ENCODE measurements at regions not wholly inside any gene's neighbourhood (a gene's known extent, or its start where the extent isn't known, plus 50 kb on each side); places are given as distances from the start of the nearest gene placed in this dataset.

DNA sequence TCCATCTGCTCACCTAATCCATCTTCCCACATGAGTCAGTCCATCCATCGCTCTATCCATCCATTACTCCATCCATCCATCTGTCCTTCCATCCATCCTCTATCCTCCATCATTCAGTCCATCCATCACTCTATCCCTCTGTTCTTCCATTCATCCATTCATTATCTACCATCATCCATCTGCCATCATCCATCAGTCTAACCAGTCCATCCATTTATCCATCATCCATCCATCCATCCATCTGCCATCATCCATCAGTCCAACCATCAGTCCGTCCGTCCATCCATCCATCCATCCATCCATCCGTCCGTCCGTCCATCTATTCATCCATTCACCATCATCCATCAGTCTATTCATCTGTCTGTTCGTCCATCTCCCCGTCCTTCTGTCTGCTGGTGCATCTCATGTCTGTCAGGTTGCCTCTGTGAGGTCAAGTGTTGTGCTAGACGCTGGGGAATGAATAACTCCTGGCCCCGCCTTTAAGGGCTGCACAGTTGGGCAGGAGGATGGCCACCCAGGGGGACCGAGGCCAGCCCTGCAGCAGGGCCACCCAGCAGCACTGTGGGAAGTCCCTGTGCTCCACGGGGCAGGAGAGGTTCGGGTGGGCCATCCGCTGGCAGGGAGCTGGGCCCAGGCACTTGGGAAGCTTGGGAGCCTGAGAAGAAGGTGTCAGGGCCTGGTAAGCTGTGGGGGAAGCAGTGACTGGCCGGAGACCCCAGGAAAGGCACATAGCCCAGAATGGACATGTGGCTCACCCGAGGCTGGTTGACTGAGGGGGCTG, 137.1 kb downstream of the CTTN start:
- no peak for DNase-seq (ENCODE audit: low read depth)

GRCh38 chr11:70536051-70536877, 137.9 kb downstream of the CTTN start:
- no peak for DNase-seq (ENCODE audit: low read depth)

- DNase-seq (ENCODE audit: low read depth) = no peak
These were observed 139.5 kb downstream of the CTTN start for GRCh38 chr11:70537576-70538571.

DNA sequence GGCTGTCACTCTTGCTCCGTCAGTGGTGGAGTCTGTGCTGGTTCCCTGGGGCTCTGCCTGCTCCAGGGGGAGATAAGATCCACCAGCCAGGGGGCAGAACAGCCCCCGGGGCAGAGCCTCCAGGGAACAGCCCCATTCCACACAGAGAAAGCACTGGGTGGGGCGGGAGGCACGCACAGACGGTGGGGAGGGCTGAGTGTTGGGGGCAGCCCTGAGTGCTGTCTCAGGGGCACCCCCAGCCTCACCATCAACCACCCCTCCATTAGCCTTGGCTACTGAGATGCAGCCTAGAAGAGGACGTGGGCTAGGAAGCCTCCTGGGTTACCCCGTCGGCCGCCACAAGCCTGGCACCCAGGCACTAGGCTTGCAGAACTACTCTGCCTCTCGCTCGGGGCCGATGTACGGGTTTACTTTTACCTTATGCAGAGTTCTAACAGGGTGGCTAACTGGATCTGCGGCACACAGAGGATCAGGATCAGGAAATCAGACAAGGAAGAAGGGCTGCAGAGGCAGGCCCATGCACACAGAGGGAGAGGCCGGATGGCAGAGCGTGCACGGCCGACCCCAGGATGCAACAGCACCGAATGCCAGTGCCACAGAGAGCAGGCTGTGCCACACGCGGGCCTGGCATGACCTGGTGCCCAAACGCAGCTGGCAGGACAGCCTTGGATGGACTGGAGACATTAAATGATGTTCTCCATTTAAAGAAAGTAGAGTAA, 140.5 kb downstream of the CTTN start:
- no peak for DNase-seq (ENCODE audit: low read depth)

DNA sequence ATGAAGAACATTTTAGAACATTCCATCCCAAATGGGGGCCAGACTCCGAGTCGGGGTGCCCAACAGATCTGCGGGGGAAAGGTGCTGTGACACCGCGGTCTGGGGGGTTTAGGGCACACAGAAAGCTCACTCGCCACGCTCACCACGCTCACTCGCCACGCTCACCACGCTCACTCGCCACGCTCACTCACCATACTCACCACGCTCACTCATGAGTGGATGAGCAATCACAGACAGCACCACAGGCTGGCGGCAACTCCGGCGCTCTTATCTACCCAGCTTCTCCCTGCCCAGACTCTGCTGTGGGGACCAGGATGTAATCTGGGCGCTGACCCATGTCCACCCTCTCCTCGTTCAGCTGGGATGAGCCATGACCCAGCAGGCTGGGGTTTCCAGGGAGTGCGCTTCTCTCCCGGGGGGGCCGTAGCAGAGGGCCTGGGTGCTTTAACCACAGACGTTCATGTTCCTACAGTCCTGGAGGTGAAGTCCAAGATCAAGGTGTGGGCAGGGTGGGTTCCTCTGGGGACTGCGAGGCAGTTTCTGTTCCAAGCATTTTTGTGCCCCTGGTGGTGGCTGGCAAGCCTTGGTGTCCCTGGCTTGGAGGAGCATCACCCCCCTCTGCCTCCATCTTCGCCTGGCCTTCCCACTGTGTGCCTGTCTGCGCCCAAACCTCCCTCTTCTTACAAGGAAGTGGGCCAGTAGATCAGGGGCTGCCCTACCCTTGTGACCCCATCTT, 141.2 kb downstream of the CTTN start:
- DNase-seq (ENCODE audit: low read depth) = no peak

GRCh38 chr11:70540196-70540595, 141.9 kb downstream of the CTTN start:
- no peak for DNase-seq (ENCODE audit: low read depth)

DNA sequence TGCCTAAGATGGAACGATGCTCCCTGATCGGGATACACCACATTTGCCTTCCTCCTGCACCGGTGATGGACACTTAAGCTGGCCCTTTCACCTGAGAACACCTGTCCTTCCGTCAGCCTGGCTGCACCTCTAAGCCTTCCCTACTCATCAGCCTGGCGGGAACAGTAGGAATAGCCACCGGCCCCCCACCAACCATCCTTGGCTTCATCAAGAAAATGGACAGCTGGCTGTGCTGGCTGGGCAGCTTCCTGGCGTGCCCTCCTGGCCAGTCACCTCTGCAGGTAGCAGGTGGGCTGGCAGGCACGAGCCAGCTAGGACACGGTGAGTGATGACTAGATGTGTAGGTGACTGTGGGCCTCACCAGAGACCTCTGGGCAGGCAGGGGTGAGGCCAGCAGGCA, 142.8 kb downstream of the CTTN start:
- DNase-seq (ENCODE audit: low read depth) = no peak

GRCh38 chr11:70541699-70542098, 143.4 kb downstream of the CTTN start:
- no peak for DNase-seq (ENCODE audit: low read depth)

GRCh38 chr11:70542406-70542805, 144.1 kb downstream of the CTTN start:
- no peak for DNase-seq (ENCODE audit: low read depth)

DNA sequence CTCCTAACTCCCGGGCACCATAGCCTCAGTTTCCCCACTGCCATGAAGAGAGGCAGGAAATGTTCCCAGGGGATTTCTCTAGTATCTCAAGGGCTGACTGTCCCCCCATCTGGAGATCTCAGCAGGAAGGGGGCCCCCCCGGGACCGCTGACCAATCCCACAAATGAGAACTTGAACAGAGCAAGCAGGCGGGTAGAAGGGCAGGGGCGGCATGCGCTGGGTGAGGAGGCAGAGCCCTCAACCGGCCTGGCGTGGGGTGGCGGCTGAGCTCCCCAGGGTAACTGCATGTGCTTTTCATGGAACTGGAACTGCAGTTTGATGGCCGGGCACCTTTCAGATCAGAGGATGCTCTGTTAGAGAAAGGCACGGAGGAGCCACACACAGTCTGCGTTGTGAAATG, 144.5 kb downstream of the CTTN start:
- no peak for DNase-seq (ENCODE audit: low read depth)

DNA sequence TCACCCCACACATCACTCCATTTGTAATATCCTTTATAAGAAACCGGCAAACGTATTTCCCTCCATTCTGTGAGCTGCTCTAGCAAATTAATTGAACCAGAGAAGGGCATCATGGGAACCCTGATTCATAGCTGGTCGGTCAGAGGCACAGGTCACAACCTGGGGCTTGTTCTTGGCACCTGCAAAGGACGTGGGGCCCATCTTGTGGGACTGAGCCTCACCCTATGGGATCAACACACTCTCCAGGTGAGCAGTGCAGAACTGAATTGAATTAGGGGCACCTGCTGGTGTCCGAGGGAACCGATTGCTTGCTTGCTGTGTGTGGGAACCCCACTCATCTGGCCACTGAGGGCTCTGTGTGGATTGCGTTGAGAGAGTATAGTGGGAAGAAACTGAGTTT, 145.3 kb downstream of the CTTN start:
- no peak for DNase-seq (ENCODE audit: low read depth)

GRCh38 chr11:70544067-70544773, 145.9 kb downstream of the CTTN start:
- no peak for DNase-seq (ENCODE audit: low read depth)

DNA sequence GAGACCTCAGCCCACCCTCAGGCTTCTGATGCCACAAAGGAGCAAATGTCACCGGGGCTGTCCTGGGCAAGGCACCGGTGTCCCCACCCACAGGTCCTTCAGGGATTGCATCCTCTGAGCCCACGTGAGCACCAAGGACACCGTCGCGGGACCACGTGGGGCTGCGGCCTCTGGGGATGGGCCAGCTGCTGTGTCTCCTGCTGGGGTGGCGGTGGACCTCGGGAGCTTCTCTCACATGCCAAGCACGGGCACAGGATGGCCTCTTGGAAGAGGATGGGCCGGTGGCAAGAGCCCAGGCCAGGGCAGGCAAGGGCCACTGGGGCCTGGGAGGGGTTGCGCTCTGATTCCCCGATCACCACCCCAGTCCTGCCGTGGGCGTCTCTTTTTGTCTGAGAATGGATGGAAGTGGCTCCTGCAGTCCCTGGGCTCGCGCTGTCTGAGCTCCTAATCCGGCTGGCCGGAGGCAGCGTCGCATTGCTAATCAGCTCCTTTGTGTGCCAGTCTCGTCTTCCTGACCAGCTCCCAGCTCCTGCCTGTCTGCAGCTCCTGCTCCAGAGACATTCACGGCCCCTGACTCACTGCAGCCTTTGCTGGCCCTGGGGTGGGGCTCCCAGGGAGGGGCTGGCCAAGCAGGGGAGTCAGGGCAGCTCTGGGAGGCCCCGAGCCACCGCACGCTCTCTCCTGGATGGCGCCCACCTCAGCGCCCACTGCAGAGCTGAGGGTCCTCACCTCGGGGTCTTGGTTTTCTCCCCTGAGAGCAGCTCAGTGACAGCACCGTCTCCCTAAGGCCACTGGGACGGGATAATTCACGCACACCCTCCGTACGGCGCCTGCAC, 146.7 kb downstream of the CTTN start:
- DNase-seq (ENCODE audit: low read depth) = no peak

DNA sequence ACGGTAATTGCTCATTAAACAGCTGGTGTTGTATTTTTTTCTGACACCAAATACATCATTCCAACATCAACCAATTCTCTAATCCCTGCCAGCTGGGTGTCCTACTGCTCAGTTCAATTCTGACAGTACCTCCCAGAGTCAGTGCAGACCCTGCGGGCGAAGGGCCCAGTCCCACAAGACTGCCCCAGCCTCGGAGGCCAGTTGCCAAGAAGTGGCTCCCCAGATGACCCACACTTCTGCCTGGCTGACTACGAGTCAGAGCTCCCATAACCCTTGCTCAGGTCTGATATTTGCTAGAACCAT, 147.2 kb downstream of the CTTN start:
- DNase-seq (ENCODE audit: low read depth) = no peak

DNA sequence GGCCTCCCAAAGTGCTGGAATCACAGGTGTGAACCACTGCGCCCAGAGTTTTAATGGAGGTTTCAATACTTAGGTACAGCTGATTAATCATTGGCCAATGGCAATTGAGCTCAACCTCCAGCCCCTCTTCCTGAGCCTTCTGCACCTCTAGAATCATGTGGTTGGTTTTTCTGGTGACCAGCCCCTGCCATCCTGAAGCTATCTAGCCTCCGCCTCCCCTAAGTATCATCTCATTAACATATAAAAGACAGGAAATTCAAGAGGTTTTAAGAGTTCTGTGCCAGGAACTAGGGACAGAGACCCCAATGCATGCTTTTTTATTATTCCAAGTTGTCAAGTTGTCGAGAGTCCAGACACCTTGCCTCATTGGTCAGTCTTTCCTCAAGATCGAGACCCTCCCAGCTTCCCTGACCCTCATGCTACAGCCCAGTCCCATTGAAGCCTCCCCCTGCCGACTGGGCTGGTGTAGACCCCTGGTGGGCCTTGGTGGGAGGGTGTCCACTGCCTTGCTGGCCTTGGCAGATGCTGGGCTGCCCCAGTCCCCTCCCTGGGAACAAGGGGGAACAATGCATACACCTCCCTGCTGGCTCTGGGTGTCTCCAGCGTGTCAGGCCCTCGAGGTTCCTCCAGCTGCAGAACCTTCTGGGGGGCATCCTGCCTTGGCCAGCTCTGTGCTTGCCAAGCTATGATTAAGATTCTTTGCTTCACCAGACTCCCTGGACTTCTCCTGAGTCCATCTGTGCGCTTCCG, 148.0 kb downstream of the CTTN start:
- no peak for DNase-seq (ENCODE audit: low read depth)

DNA sequence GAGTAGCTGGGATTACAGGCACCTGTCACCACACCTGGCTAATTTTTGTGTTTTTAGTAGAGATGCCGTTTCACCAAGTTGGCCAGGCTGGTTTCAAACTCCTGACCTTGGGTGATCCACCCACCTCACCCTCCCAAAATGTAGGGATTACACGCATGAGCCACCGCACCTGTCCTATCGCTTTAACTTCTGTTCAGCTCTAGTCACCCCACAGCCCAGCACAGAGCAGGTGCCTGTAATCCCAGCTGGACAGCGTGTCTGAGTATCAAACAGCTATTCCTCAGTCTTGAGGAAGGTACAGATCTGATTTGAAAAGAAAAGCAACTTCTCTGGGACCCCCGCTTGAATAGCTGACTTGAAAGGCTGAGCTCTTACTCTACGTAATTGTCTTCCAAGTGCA, 149.1 kb downstream of the CTTN start:
- no peak for DNase-seq (ENCODE audit: low read depth)

DNA sequence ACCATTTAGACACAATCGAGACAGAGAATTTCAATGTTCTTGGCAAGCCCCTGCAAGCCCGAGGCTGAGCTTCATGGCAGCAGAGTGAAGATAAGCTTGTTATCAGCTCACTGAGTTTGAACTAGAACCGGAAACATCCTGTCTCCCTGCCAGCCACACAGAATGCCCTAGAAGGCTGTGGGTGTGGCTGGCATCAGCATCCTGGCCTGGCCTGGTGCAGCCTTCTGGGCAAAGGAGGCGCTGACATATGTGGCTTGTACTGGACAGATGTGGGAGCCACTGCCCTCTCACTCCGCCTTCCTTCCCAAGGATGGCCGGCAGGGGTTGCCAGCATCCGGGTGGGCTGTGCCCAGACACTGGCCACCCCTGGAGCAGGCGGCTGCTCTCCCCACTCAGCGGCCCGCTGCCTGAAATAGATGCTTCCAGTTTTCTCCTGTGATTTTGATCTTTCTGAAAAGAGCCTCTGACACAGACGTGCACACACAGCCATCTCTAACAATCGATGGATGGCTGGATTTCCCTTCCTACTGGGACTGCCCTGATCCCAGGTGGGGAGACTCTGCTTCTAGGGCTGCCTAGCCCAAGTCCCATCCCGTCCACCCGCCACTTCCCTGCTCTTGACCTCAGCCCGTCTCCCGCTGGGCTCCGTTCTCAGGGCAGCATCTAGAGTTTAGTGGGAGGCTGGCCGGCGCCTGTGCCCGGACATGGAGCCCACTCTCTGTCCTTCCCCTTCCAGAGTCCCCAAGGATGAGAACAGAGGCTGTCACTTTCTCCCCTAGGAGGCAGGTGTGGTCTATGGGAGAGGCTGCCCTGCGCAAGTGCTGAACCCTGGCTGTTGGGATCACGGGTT, 149.7 kb downstream of the CTTN start:
- DNase-seq (ENCODE audit: low read depth) = no peak

GRCh38 chr11:70548976-70549375, 150.6 kb downstream of the CTTN start:
- DNase-seq (ENCODE audit: low read depth) = no peak
